ENCODE measurements at regions not wholly inside any gene's neighbourhood (a gene's known extent, or its start where the extent isn't known, plus 50 kb on each side); places are given as distances from the start of the nearest gene placed in this dataset.

DNA sequence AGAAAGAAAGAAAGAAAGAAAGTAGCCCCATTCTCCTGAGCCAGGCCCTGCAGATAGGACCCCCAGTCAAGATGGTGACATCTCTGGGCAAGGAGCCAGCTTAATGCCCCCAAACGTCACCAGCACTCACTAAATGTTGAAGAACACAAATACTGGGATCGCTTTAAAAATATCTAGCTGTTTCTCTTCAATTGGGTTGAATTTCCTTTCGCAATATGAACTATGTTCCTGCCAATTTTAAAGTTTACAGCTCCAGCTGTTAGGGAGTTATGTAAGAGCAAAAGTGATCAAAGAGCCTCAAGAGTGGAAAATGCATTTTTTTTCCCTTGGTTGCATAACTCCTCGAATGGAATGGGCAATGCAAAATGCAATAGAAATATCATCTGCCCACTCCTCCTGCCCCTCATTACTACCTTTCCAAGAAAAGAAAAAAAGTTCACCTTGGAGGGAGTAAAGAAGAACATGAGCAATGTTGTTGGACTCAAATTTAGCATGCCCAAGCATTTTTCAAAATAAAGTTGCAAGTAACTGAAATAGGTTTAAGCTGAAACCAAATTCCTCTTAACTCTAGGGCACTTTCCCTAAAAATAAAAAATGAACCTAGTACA lies 244.2 kb upstream of the PIK3R1 start:
- TF ChIP-seq, protein P1, sequence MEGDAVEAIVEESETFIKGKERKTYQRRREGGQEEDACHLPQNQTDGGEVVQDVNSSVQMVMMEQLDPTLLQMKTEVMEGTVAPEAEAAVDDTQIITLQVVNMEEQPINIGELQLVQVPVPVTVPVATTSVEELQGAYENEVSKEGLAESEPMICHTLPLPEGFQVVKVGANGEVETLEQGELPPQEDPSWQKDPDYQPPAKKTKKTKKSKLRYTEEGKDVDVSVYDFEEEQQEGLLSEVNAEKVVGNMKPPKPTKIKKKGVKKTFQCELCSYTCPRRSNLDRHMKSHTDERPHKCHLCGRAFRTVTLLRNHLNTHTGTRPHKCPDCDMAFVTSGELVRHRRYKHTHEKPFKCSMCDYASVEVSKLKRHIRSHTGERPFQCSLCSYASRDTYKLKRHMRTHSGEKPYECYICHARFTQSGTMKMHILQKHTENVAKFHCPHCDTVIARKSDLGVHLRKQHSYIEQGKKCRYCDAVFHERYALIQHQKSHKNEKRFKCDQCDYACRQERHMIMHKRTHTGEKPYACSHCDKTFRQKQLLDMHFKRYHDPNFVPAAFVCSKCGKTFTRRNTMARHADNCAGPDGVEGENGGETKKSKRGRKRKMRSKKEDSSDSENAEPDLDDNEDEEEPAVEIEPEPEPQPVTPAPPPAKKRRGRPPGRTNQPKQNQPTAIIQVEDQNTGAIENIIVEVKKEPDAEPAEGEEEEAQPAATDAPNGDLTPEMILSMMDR (IDR thresholded peaks at IDR 0.05): no peak
- no peak for TF ChIP-seq POLR2A (IDR thresholded peaks at IDR 0.05)

Data from uterus (tissue), 2 donors.